NCI-H128 (cell line): ENCODE measurements at regions not wholly inside any gene's neighbourhood (a gene's known extent, or its start where the extent isn't known, plus 50 kb on each side); places are given as distances from the start of the nearest gene placed in this dataset.
"Not testable (repeated sequence)": the region's sequence is repeated elsewhere in the genome, so short reads cannot be mapped to it uniquely, and the experiment has no call there.

ENCODE experiments used
- DNase-seq: peaks from one replicate; lab custom pipeline; 2025; ENCODE audit not compliant: unreplicated experiment; lab: John Stamatoyannopoulos, UW

- DNase-seq = no peak
These were observed 825.4 kb upstream of the CNTN5 start for GRCh38 chr11:98195300-98195699.

DNA sequence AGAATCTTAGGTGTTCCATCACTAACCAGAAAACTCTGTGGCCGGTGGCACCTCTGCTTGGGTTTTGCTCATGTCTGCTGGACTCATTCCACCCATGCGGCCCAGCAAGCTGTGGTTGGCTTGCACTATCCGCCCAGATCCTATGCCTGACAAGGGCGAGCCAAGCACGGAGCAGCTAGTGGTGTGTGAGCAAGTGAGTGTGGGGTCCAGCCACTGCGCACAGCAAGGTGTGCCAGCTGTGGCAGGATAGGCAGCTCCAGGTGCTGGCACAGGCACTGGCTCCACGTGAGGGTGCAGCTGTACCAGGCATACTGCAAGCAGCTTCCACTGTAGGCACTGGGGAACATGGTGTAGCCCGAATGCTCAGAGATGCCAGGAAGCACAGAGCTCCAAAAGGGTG is 813.7 kb upstream of the CNTN5 start:
- DNase-seq = no peak

DNA sequence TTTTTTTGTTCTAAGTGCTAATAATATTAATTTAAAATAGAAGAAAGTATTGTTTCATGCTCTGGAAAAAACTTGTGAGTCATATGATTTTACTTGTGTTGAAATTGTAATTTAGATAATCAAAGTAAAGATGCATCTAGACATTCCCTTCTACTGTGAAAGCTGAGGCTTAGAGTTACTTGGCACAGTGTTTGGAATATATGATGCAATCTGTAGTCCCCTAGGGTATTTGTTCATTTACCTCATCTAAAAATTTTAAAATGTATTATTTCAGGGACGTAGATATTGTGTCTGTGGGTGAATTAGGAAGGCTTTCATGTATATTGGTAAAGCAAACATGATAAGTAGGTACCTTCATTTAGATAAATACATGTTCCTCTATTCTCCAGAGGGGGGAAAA is 793.5 kb upstream of the CNTN5 start:
- DNase-seq = no peak

GRCh38 chr11:98230678-98231077 is 790.1 kb upstream of the CNTN5 start:
- DNase-seq = no peak

DNA sequence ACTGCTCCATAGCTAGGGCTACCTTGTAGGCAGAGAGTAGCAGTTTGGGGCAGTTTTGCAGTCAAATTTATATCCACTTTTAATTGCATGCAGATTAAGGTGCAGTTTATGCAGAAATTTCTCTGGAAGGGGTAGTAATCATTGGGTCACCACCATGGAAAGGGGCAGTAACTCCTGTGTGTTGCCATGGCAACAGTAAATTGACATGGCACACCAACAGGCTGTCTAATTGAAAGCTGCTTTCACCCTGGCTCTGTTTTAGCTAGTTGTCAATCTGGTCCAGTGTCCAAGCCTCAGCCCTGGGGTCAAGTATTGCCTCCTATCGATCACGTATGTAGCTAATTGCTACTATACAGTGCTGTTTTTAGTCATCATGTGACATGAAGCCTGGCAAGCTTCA is 786.1 kb upstream of the CNTN5 start:
- no peak for DNase-seq

- DNase-seq = no peak
These were observed 776.9 kb upstream of the CNTN5 start for GRCh38 chr11:98243897-98244296.

DNA sequence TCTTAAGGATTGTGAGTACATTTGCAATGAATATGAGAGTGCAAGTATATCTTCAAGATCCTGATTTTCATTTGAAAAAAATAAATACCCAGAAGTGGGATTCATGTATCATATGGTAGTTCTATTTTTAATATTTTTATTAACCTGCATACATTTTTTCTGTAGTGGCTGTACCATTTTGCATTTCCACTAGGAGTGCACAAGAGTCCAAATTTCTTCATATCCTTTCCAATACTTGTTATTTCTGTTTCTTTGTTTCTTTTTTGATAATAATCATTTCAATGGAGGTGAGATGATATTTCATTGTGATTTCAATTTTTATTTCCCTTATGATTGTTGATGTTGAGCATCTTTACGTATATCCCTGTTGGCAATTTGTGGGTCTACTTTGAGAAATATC is 759.8 kb upstream of the CNTN5 start:
- no peak for DNase-seq

GRCh38 chr11:98277251-98277912 is 743.4 kb upstream of the CNTN5 start:
- DNase-seq = no peak

DNA sequence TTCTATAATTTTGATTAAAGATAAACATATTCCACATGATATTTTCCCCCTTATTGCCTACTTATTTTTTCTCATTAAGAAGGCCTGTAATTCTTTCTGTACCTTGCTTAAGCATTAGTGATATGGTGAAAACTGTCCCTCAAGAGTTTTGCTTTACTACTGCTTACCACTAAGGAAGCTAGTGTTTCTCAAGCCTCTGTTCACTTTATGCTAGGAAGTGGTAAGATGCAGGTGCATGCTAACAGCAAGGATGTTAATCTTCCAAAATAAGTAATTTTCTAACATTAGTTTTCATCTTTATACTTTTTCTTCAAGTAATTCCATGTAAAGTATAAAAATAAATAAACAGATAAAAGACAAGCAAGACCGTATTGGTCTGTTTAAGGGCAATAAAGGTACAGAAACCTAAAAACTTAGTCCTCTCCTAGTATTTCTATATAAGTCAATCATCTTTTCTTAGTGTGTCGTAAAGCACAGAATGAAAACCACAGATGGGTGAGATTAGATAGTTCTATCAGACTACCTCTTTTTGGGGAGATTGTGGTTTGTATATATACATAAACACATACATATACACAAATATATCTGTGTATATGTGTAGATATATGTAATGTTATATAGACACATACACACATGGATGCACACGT is 731.0 kb upstream of the CNTN5 start:
- no peak for DNase-seq

DNA sequence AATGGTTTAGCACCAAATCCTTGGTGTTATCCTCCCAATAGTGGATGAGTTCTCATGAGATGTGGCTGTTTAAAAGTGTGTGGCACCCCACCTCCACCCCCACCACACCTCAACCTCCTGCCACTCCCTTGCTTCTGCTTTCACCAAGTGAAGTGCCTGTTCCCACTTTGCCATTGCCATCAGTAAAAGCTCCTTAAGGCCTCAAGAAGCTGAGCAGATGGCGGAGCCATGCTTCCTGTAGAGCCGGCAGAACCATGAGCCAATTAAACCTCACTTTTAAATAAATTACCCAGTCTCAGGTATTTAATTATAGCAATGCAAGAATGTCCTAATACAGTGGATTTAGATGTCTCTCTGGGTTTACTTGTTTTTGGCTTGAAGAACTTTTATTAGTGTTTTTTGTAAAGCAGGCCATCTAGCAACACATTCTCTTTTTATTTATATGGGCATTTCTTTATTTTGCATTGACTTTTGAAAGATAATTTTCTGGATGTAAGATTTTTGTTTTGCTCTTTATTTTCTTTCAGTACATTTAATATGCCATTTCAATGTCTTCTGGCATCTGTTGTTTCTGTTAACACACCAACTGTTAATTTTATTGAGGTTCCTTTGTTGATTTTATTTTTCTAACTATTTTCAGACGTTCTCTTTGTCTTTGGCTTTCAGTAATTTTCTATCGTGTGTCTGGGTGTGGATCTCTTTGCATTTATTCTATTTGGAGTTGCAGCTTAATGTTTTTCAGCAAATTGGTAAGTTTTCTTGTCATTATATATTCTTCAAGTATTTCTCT is 724.5 kb upstream of the CNTN5 start:
- no peak for DNase-seq

DNA sequence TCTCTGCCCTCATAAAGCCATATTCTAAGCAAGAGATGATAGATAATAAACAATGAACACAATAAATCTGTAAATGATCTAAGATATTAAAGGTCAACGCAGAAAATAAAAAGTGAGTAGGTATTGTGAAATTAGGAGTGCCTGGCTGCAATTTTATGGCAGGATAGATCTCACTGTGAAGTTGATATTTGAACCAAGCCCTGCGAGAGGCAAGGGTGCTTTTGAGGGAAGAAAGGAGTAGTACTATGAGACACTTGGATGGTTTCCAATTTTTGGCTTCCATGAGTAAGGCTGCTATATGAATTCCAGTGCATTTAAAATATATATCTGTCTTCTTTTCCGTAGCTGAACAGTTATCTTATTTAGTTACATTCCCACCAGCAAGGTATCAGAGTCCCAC is 720.0 kb upstream of the CNTN5 start:
- no peak for DNase-seq

DNA sequence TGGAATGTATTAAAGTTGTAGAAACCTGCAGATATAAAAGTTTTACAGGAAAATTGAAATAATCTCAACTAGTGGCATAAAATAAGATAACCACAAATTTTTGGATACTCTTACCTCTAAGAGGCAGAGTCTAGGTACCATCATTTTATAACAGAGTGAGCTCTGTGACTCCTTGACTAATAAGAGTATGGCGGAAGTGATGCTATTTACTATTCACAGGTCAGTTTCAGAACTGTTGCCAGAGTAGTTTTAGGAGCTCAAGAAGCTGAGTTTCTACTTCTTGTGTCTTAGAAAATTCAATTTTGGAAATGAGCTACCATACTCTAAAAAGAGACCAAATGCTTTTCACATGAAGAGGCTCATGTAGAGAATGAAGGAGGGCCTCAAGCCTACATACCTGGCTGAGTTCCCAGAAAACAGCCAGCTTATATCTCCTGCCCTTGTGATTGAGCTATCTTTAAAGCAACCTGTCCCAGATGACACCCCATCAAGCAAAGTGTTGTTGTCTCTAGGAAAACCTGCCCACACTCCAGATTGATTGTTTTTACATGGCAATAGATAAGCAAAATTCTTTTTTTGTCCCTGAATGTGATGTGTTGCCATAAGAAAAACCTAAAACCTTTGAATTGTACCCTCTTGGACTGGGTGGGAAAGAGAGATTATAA is 712.8 kb upstream of the CNTN5 start:
- DNase-seq = no peak

GRCh38 chr11:98330306-98330705 is 690.4 kb upstream of the CNTN5 start:
- not testable (repeated sequence) for DNase-seq

- no peak for DNase-seq
These were observed 662.2 kb upstream of the CNTN5 start for GRCh38 chr11:98358551-98358950.

DNA sequence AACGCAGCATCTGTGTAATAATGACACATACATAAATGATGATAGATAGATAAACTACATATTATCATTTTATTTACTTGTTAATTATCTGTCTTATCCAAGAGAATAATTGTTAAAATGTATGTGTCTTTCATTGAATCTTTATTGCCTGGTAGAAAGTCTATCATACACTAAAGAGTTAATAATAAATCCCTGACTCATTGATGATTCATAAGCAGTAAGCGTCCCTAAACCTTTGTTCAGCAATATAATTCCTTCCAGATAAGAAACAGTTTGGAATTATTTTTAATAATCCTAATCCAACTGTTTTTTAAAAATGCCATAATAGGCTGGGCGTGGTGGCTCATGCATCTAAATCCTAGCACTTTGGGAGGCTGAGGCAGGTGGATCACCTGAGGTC is 655.6 kb upstream of the CNTN5 start:
- DNase-seq = no peak

DNA sequence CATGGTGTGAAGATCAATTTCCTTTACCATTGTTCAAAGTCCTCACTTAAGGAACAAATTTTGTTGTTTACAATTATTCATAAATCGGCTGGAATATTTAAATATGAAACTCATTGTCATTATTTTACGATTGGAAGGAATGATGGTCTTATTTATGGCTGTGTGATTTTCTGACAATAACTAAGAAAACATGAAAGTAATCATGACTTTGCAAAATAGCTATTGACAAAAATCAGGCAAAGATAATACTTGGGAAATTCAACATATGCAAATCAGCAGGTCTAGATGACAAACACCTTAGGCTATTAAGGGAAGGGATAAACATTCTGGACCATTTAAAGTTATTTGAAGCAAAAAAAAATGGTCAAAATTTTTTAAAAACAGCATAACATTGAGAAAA is 654.8 kb upstream of the CNTN5 start:
- no peak for DNase-seq

GRCh38 chr11:98390391-98390790 is 630.4 kb upstream of the CNTN5 start:
- DNase-seq = no peak

DNA sequence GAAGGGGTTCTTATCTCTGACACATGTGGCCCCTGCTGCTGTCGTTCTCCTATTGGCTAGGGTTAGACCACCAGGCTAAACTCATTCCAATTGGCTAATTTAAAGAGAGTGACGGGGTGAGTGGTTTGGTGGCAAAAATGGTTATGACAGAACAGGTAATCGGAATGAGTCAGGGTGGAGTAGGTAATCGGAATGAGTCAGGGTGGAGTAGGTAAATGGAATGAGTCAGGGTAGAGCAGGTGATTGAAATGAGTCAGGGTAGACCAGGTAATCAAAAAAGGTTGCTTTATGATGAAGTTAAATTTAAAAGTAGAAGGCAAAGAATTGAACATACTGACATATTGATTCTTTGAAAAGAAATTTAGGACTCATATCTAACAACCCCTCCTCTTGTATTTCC is 626.2 kb upstream of the CNTN5 start:
- not testable (repeated sequence) for DNase-seq

DNA sequence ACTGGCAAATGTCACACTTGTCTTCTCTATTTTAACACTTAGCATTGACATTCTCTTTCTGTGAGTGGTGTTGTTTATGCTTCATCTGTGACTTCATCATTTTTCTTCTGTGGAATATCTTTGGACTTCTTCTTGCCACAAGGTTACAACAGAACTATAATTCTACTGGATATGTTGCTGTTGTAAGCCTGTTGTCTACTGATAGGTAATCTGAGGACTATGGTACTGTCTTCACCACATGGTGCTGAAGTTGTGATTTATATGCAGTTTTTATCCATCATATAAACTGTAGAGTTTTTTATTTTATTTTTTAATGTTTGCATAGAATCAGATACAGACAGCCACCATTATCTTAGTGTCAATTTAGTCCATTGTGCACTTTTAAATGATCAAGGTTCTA is 622.2 kb upstream of the CNTN5 start:
- no peak for DNase-seq

GRCh38 chr11:98409069-98409468 is 611.7 kb upstream of the CNTN5 start:
- DNase-seq = no peak

DNA sequence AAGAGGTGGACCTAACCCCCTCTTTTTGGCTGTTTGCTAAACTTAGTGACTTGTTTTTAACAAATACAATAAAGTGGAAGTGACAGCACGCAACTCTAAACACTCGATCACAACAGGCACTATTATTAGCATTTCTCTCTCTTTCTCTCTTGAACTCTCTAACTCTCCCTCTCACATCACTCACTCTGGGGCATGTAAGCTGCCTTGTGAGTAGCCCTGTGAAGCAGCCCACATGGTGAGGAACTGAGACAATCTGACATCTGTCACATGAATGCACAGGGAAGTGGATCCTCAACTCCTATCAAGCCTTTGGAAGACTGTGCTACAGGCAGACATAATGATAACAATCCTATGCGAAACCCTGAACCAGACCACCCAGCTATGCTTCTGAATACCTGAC is 609.0 kb upstream of the CNTN5 start:
- DNase-seq = no peak

DNA sequence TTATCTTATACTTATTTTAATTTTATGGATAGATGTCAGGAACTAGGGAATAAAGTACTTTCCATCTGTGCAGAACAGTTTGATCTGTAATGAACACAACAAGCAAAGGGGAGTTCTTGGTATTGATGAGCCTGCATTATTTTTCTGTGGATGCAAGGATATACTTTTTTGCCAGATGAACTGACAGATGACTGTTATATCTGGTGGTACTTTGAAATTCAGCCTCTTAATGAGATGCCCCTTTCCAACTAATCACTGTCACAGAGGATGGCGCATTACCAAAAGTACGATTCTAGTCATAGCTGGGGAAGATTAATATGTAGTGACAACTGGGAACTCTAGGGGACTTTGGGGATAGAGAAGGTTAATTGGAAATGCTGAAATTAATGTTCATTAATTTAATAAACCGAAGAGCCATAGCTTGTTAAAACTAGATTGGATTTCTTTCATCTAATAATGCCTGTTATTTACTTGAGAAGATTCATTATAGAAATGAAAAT is 603.4 kb upstream of the CNTN5 start:
- DNase-seq = no peak
